GM12878 (cell line): ENCODE measurements at regions not wholly inside any gene's neighbourhood (a gene's known extent, or its start where the extent isn't known, plus 50 kb on each side); places are given as distances from the start of the nearest gene placed in this dataset.

Source experiments
- IRF5 ChIP-seq: fragments of 450-650 bp; IDR thresholded peaks from 2 replicates; pipeline ENCODE4 v1.6.1; 2017; ENCODE audit warnings: borderline replicate concordance
- RAD21 ChIP-seq: IDR thresholded peaks from 2 replicates; pipeline ENCODE4 v1.6.1; 2011; ENCODE audit warnings: mild to moderate bottlenecking, low read depth, low read length, moderate library complexity; ENCODE audit not compliant: insufficient read depth

- no peak for TF ChIP-seq IRF5
- TF ChIP-seq RAD21 = no peak
These were observed 383.4 kb downstream of the SEC16B start for GRCh38 chr1:177586429-177586828.
